Omental fat pad (tissue), 3 donors: ENCODE measurements at regions not wholly inside any gene's neighbourhood (a gene's known extent, or its start where the extent isn't known, plus 50 kb on each side); places are given as distances from the start of the nearest gene placed in this dataset.

Source experiments
- ATAC-seq: fragments of 150-250 bp; one replicate; pipeline ENCODE4 v1.9.1; 2016; ENCODE audit warnings: mild to moderate bottlenecking, moderate library complexity; ENCODE audit not compliant: low FRiP score
- DNase-seq: peaks from one replicate; pipeline ENCODE4 v3.0.0-alpha.2; 2019; ENCODE audit warnings: low spot score
- CTCF ChIP-seq, 3 donors: fragments of 450-650 bp; IDR thresholded peaks; one replicate each; pipeline ENCODE4 v1.5.1; 2016 to 2017; ENCODE audit warnings: antibody characterized with exemption in 3 of 3, mild to moderate bottlenecking in 3 of 3, moderate library complexity in 2 of 3

- no peak for TF ChIP-seq CTCF (IDR thresholded peaks at IDR 0.05)
- ATAC-seq (no peak), DNase-seq (no peak)
Measured at GRCh38 chr1:55646181-55646580, 431.0 kb upstream of the USP24 start.

- no peak for TF ChIP-seq CTCF (IDR thresholded peaks at IDR 0.05)
- DNase-seq (no peak), ATAC-seq (no peak)
Measured at GRCh38 chr1:55645270-55645669, 430.1 kb upstream of the USP24 start.

- ATAC-seq, result no peak
- TF ChIP-seq CTCF (IDR thresholded peaks at IDR 0.05), result no peak
- no peak for DNase-seq
Measured at GRCh38 chr1:55641947-55642346, 426.8 kb upstream of the USP24 start.

- TF ChIP-seq CTCF (IDR thresholded peaks at IDR 0.05), result no peak
- ATAC-seq (no peak), DNase-seq (no peak)
Measured at GRCh38 chr1:55640708-55641473, 425.7 kb upstream of the USP24 start.

GRCh38 chr1:55639526-55639925 is 424.4 kb upstream of the USP24 start:
- ATAC-seq (no peak), DNase-seq (no peak)
- TF ChIP-seq CTCF (IDR thresholded peaks at IDR 0.05), result no peak

- no peak for TF ChIP-seq CTCF (IDR thresholded peaks at IDR 0.05)
- DNase-seq (no peak), ATAC-seq (no peak)
Measured at GRCh38 chr1:55639051-55639450, 423.9 kb upstream of the USP24 start.

GRCh38 chr1:55636696-55637095 is 421.5 kb upstream of the USP24 start:
- ATAC-seq (no peak), DNase-seq (no peak)
- no peak for TF ChIP-seq CTCF (IDR thresholded peaks at IDR 0.05)
